HCT116 (cell line): ENCODE measurements at regions not wholly inside any gene's neighbourhood (a gene's known extent, or its start where the extent isn't known, plus 50 kb on each side); places are given as distances from the start of the nearest gene placed in this dataset.

Source experiments
- CBX3 ChIP-seq: IDR thresholded peaks from 2 replicates; pipeline ENCODE4 v1.6.1; 2012; ENCODE audit warnings: low read depth
- CTCF ChIP-seq, 3 experiments: fragments of 200-600 bp in 1 of 3; sonication (generic) in 1 of 3; IDR thresholded peaks in 2 of 3; conservative IDR thresholded peaks in 1 of 3; 2 replicates each; pipeline ENCODE4 v1.5.1; 2012 to 2017; ENCODE audit warnings: low read depth in 2 of 3, low read length in 2 of 3, antibody characterized with exemption in 1 of 3, borderline replicate concordance in 1 of 3, control low read depth in 1 of 3, mild to moderate bottlenecking in 1 of 3, mixed read lengths in 1 of 3, mixed run types in 1 of 3, moderate library complexity in 1 of 3; ENCODE audit not compliant: insufficient read depth in 1 of 3
- EZH2 ChIP-seq: fragments of 200-600 bp; sonication (generic); IDR thresholded peaks from 2 replicates; pipeline ENCODE4 v1.6.1; 2017; ENCODE audit warnings: antibody characterized with exemption, mixed run types
- POLR2A ChIP-seq: IDR thresholded peaks from 2 replicates; pipeline ENCODE4 v1.7.0; 2011; ENCODE audit warnings: borderline replicate concordance; ENCODE audit not compliant: insufficient read depth, insufficient read length; ENCODE audit errors: extremely low read depth
- POLR2AphosphoS5 ChIP-seq: IDR thresholded peaks from 2 replicates; pipeline ENCODE4 v1.6.1; 2011; ENCODE audit warnings: mild to moderate bottlenecking, low read depth, low read length, moderate library complexity
- RAD21 ChIP-seq: IDR thresholded peaks from 2 replicates; pipeline ENCODE4 v1.6.1; 2012; ENCODE audit warnings: low read depth, mild to moderate bottlenecking
- SP1 ChIP-seq: IDR thresholded peaks from 2 replicates; pipeline ENCODE4 v1.6.1; 2012; ENCODE audit warnings: low read depth
- YY1 ChIP-seq: IDR thresholded peaks from 2 replicates; pipeline ENCODE4 v1.6.1; 2011; ENCODE audit warnings: low read length, low read depth, moderate library complexity, mild to moderate bottlenecking; ENCODE audit not compliant: insufficient replicate concordance; ENCODE audit errors: extremely low read depth
- TF ChIP-seq, protein P1 (sequence below): IDR thresholded peaks from 2 replicates; pipeline ENCODE4 v1.6.1; 2012
- TF ChIP-seq, protein P2 (sequence below): IDR thresholded peaks from 2 replicates; pipeline ENCODE4 v1.6.1; 2011; ENCODE audit warnings: mild to moderate bottlenecking, low read length, moderate library complexity; ENCODE audit not compliant: insufficient replicate concordance; ENCODE audit errors: extremely low read depth

GRCh38 chr13:79228972-79229371 is 177.1 kb downstream of the RBM26 start:
- no peak for TF ChIP-seq CTCF (IDR thresholded peaks at IDR 0.05 in 2 of 3, conservative IDR thresholded peaks at IDR 0.05 in 1 of 3; ENCODE audit: borderline replicate concordance in 1 of 3, insufficient read depth in 1 of 3, low read depth in 2 of 3, low read length in 2 of 3)
- TF ChIP-seq CBX3 = no peak
- TF ChIP-seq, protein P1, sequence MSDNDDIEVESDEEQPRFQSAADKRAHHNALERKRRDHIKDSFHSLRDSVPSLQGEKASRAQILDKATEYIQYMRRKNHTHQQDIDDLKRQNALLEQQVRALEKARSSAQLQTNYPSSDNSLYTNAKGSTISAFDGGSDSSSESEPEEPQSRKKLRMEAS = no peak
- TF ChIP-seq POLR2A = no peak
- no peak for TF ChIP-seq SP1
- TF ChIP-seq RAD21 = no peak
- TF ChIP-seq YY1 = no peak
- TF ChIP-seq EZH2 = no peak
- TF ChIP-seq, protein P2, sequence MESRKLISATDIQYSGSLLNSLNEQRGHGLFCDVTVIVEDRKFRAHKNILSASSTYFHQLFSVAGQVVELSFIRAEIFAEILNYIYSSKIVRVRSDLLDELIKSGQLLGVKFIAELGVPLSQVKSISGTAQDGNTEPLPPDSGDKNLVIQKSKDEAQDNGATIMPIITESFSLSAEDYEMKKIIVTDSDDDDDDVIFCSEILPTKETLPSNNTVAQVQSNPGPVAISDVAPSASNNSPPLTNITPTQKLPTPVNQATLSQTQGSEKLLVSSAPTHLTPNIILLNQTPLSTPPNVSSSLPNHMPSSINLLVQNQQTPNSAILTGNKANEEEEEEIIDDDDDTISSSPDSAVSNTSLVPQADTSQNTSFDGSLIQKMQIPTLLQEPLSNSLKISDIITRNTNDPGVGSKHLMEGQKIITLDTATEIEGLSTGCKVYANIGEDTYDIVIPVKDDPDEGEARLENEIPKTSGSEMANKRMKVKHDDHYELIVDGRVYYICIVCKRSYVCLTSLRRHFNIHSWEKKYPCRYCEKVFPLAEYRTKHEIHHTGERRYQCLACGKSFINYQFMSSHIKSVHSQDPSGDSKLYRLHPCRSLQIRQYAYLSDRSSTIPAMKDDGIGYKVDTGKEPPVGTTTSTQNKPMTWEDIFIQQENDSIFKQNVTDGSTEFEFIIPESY = no peak
- TF ChIP-seq POLR2AphosphoS5 = no peak
